WTC11 (cell line): ENCODE measurements at regions not wholly inside any gene's neighbourhood (a gene's known extent, or its start where the extent isn't known, plus 50 kb on each side); places are given as distances from the start of the nearest gene placed in this dataset.

Experiments used
- ATF3 ChIP-seq: sonication (generic); formaldehyde crosslinking; conservative IDR thresholded peaks from 2 replicates; pipeline ENCODE4 v1.8.1; 2022; ENCODE audit warnings: mild to moderate bottlenecking, missing genetic modification reagents
- CDX4 ChIP-seq: fragments of 250-450 bp; sonication (Bioruptor Pico); IDR thresholded peaks from 2 replicates; pipeline ENCODE4 v1.9.0; 2021; ENCODE audit warnings: moderate library complexity, mild to moderate bottlenecking, inconsistent platforms, borderline replicate concordance
- CREB1 ChIP-seq: sonication (generic); formaldehyde crosslinking; IDR thresholded peaks from 2 replicates; pipeline ENCODE4 v1.8.0; 2023; ENCODE audit warnings: mild to moderate bottlenecking, missing genetic modification reagents
- CTCF ChIP-seq: fragments of 200-600 bp; IDR thresholded peaks from 2 replicates; pipeline ENCODE4 v1.8.0; 2022; ENCODE audit warnings: antibody characterized with exemption
- ESRRA ChIP-seq: sonication (generic); formaldehyde crosslinking; IDR thresholded peaks from 2 replicates; pipeline ENCODE4 v1.8.1; 2022; ENCODE audit warnings: mild to moderate bottlenecking, missing genetic modification reagents, borderline replicate concordance
- MAX ChIP-seq: sonication (generic); formaldehyde crosslinking; IDR thresholded peaks from 2 replicates; pipeline ENCODE4 v1.8.0; 2022; ENCODE audit warnings: mild to moderate bottlenecking, missing genetic modification reagents
- MYBL2 ChIP-seq: sonication (generic); formaldehyde crosslinking; IDR thresholded peaks from 2 replicates; pipeline ENCODE4 v1.8.1; 2023; ENCODE audit warnings: mild to moderate bottlenecking, moderate library complexity, missing genetic modification reagents
- NFE2L1 ChIP-seq: sonication (generic); formaldehyde crosslinking; IDR thresholded peaks from 2 replicates; pipeline ENCODE4 v1.8.1; 2023; ENCODE audit warnings: missing genetic modification reagents
- NR2C2 ChIP-seq: sonication (generic); formaldehyde crosslinking; IDR thresholded peaks from 2 replicates; pipeline ENCODE4 v1.8.0; 2022; ENCODE audit warnings: mild to moderate bottlenecking, missing genetic modification reagents
- NR3C1 ChIP-seq: sonication (generic); formaldehyde crosslinking; conservative IDR thresholded peaks from 2 replicates; pipeline ENCODE4 v1.8.1; 2023; ENCODE audit warnings: low read depth, mild to moderate bottlenecking, missing genetic modification reagents
- SP1 ChIP-seq: sonication (generic); formaldehyde crosslinking; conservative IDR thresholded peaks from 2 replicates; pipeline ENCODE4 v1.8.1; 2022; ENCODE audit warnings: missing genetic modification reagents
- TEAD4 ChIP-seq: sonication (generic); formaldehyde crosslinking; IDR thresholded peaks from 2 replicates; pipeline ENCODE4 v1.8.0; 2022; ENCODE audit warnings: mild to moderate bottlenecking, missing genetic modification reagents
- ZBTB43 ChIP-seq: sonication (generic); formaldehyde crosslinking; IDR thresholded peaks from 2 replicates; pipeline ENCODE4 v1.8.1; 2023; ENCODE audit warnings: mild to moderate bottlenecking, missing genetic modification reagents
- ZNF138 ChIP-seq: sonication (generic); formaldehyde crosslinking; conservative IDR thresholded peaks from 2 replicates; pipeline ENCODE4 v1.8.1; 2022; ENCODE audit warnings: mild to moderate bottlenecking, moderate library complexity, missing genetic modification reagents

- no peak for TF ChIP-seq CTCF
- no peak for TF ChIP-seq NFE2L1 (CRISPR knock-in tag)
- no peak for TF ChIP-seq NR3C1 (CRISPR knock-in tag)
- TF ChIP-seq CDX4, result no peak
- TF ChIP-seq ATF3, result no peak
- no peak for TF ChIP-seq MAX (CRISPR knock-in tag)
- no peak for TF ChIP-seq SP1 (CRISPR knock-in tag)
- TF ChIP-seq ZBTB43, result no peak
- no peak for TF ChIP-seq ESRRA
- no peak for TF ChIP-seq NR2C2 (CRISPR knock-in tag)
- no peak for TF ChIP-seq TEAD4 (CRISPR knock-in tag)
- no peak for TF ChIP-seq ZNF138 (CRISPR knock-in tag)
- no peak for TF ChIP-seq MYBL2 (CRISPR knock-in tag)
- TF ChIP-seq CREB1, result no peak
Observed at GRCh38 chr14:41423503-41423902, 183.2 kb upstream of the LRFN5 start.
